Stimulated activated CD4-positive, alpha-beta T cell treated with anti-CD3 and anti-CD28 coated beads, Interleukin-15, amount 100 ng/mL, for 48 hours (primary cell): ENCODE measurements at regions not wholly inside any gene's neighbourhood (a gene's known extent, or its start where the extent isn't known, plus 50 kb on each side); places are given as distances from the start of the nearest gene placed in this dataset.

ENCODE experiments used
- DNase-seq, 2 donors: peaks; one replicate each; pipeline ENCODE4 v3.0.0-alpha.2; 2020; ENCODE audit warnings: low read depth in 2 of 2

GRCh38 chr22:22802339-22802970 is 85.2 kb upstream of the IGLL5 start:
- peak in 1 of 2 donors; percentile 22 for DNase-seq

- DNase-seq, result no peak
Observed at GRCh38 chr22:22803285-22803853, 84.2 kb upstream of the IGLL5 start.

GRCh38 chr22:22810018-22810427 is 77.6 kb upstream of the IGLL5 start:
- DNase-seq, result peak; percentile 32 to 42

GRCh38 chr22:22810471-22810870 is 77.1 kb upstream of the IGLL5 start:
- DNase-seq, result no peak

GRCh38 chr22:22811016-22812009 is 76.3 kb upstream of the IGLL5 start:
- no peak for DNase-seq

- no peak for DNase-seq
Observed at GRCh38 chr22:22812031-22812905, 75.3 kb upstream of the IGLL5 start.

- no peak for DNase-seq
Observed at GRCh38 chr22:22813126-22814075, 74.2 kb upstream of the IGLL5 start.

- no peak for DNase-seq
Observed at GRCh38 chr22:22814666-22815396, 72.8 kb upstream of the IGLL5 start.

GRCh38 chr22:22815397-22816170 is 72.0 kb upstream of the IGLL5 start:
- no peak for DNase-seq

GRCh38 chr22:22816171-22816514 is 71.5 kb upstream of the IGLL5 start:
- DNase-seq, result no peak

- no peak for DNase-seq
Observed at GRCh38 chr22:22816766-22817410, 70.7 kb upstream of the IGLL5 start.

GRCh38 chr22:22817468-22818201 is 70.0 kb upstream of the IGLL5 start:
- no peak for DNase-seq

- DNase-seq, result no peak
Observed at GRCh38 chr22:22818202-22818538, 69.4 kb upstream of the IGLL5 start.

GRCh38 chr22:22818861-22819855 is 68.5 kb upstream of the IGLL5 start:
- DNase-seq, result no peak

- no peak for DNase-seq
Observed at GRCh38 chr22:22820076-22820475, 67.5 kb upstream of the IGLL5 start.

GRCh38 chr22:22820626-22821025 is 67.0 kb upstream of the IGLL5 start:
- no peak for DNase-seq

GRCh38 chr22:22821340-22821739 is 66.3 kb upstream of the IGLL5 start:
- no peak for DNase-seq
